SKM-1 treated with dmso at 0.1 percent for 144 hours (cell line): ENCODE measurements at regions not wholly inside any gene's neighbourhood (a gene's known extent, or its start where the extent isn't known, plus 50 kb on each side); places are given as distances from the start of the nearest gene placed in this dataset.
"Not testable (repeated sequence)": the region's sequence is repeated elsewhere in the genome, so short reads cannot be mapped to it uniquely, and the experiment has no call there.

Experiments
- DNase-seq: peaks from one replicate; lab custom pipeline; 2025; ENCODE audit not compliant: unreplicated experiment; lab: John Stamatoyannopoulos, UW

GRCh38 chr6:144528743-144529425, 243.7 kb downstream of the UTRN start:
- no peak for DNase-seq

GRCh38 chr6:144530118-144530517, 245.0 kb downstream of the UTRN start:
- no peak for DNase-seq

GRCh38 chr6:144532238-144532637, 247.1 kb downstream of the UTRN start:
- not testable (repeated sequence) for DNase-seq

- no peak for DNase-seq
Observed at GRCh38 chr6:144534180-144534579, 249.0 kb downstream of the UTRN start.

GRCh38 chr6:144535630-144536029, 250.5 kb downstream of the UTRN start:
- no peak for DNase-seq

- no peak for DNase-seq
Observed at GRCh38 chr6:144536079-144536478, 250.9 kb downstream of the UTRN start.

- peak; percentile 89 for DNase-seq
Observed at GRCh38 chr6:144543006-144543871, 258.1 kb downstream of the UTRN start.

GRCh38 chr6:144544266-144544830, 259.2 kb downstream of the UTRN start:
- no peak for DNase-seq

- no peak for DNase-seq
Observed at GRCh38 chr6:144546807-144547206, 261.7 kb downstream of the UTRN start.

GRCh38 chr6:144547409-144547808, 262.3 kb downstream of the UTRN start:
- DNase-seq: no peak

GRCh38 chr6:144548536-144548935, 263.4 kb downstream of the UTRN start:
- no peak for DNase-seq

GRCh38 chr6:144549837-144550747, 265.0 kb downstream of the UTRN start:
- DNase-seq: no peak

GRCh38 chr6:144551339-144551738, 266.2 kb downstream of the UTRN start:
- no peak for DNase-seq

- no peak for DNase-seq
Observed at GRCh38 chr6:144555066-144555465, 269.9 kb downstream of the UTRN start.

- DNase-seq: no peak
Observed at GRCh38 chr6:144559865-144560593, 274.9 kb downstream of the UTRN start.

- no peak for DNase-seq
Observed at GRCh38 chr6:144561455-144562043, 276.4 kb downstream of the UTRN start.

- no peak for DNase-seq
Observed at GRCh38 chr6:144564202-144564601, 279.1 kb downstream of the UTRN start.

- no peak for DNase-seq
Observed at GRCh38 chr6:144566868-144567615, 281.9 kb downstream of the UTRN start.

- no peak for DNase-seq
Observed at GRCh38 chr6:144568241-144568640, 283.1 kb downstream of the UTRN start.
